ENCODE measurements at regions not wholly inside any gene's neighbourhood (a gene's known extent, or its start where the extent isn't known, plus 50 kb on each side); places are given as distances from the start of the nearest gene placed in this dataset.

DNA sequence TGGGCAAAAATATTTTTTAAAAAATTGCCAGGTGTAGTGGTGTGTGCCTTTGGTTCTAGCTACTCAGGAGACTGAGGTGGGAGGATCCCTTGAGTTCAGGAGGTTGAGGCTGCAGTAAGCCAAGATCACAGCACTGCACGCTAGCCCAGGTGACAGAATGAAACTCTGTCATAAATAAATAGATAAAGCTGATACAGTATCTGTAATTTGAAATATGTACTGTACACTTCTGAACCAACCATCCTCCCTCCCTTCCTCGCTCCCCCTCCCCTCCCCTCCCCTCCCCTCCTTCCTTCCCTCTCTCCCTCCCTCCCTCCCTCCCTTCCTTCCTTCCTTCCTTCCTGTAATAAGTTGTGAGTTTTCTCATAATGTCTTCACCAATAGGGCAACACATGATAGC lies 208.4 kb upstream of the RBFOX1 start:
- TF ChIP-seq, protein P1, sequence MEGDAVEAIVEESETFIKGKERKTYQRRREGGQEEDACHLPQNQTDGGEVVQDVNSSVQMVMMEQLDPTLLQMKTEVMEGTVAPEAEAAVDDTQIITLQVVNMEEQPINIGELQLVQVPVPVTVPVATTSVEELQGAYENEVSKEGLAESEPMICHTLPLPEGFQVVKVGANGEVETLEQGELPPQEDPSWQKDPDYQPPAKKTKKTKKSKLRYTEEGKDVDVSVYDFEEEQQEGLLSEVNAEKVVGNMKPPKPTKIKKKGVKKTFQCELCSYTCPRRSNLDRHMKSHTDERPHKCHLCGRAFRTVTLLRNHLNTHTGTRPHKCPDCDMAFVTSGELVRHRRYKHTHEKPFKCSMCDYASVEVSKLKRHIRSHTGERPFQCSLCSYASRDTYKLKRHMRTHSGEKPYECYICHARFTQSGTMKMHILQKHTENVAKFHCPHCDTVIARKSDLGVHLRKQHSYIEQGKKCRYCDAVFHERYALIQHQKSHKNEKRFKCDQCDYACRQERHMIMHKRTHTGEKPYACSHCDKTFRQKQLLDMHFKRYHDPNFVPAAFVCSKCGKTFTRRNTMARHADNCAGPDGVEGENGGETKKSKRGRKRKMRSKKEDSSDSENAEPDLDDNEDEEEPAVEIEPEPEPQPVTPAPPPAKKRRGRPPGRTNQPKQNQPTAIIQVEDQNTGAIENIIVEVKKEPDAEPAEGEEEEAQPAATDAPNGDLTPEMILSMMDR (conservative IDR thresholded peaks at IDR 0.05 in 1 of 2, IDR thresholded peaks at IDR 0.05 in 1 of 2; ENCODE audit: low read depth in 1 of 2, low read length in 2 of 2): no peak
- no peak for TF ChIP-seq EZH2 (IDR thresholded peaks at IDR 0.05; ENCODE audit: low read length, missing control alignments)

All from fibroblast of lung (primary cell).